GM19468 (cell line): ENCODE measurements at regions not wholly inside any gene's neighbourhood (a gene's known extent, or its start where the extent isn't known, plus 50 kb on each side); places are given as distances from the start of the nearest gene placed in this dataset.

Experiments used
- ATAC-seq: cut with Tn5 transposase; IDR thresholded peaks from one replicate; pipeline ENCODE4 v1.9.1; 2021; ENCODE audit warnings: mild to moderate bottlenecking, moderate library complexity, moderate number of reproducible peaks; ENCODE audit not compliant: unreplicated experiment; ENCODE audit errors: extremely low read depth

- no peak for ATAC-seq
Measured at GRCh38 chr2:234733795-234734600, 217.8 kb upstream of the SH3BP4 start.

GRCh38 chr2:234733093-234733489 is 218.7 kb upstream of the SH3BP4 start:
- ATAC-seq: no peak

- no peak for ATAC-seq
Measured at GRCh38 chr2:234732404-234733092, 219.3 kb upstream of the SH3BP4 start.

- no peak for ATAC-seq
Measured at GRCh38 chr2:234731236-234731635, 220.6 kb upstream of the SH3BP4 start.

GRCh38 chr2:234730066-234730640 is 221.7 kb upstream of the SH3BP4 start:
- ATAC-seq: no peak

- no peak for ATAC-seq
Measured at GRCh38 chr2:234725528-234726264, 226.1 kb upstream of the SH3BP4 start.

- no peak for ATAC-seq
Measured at GRCh38 chr2:234724850-234725249, 227.0 kb upstream of the SH3BP4 start.

- no peak for ATAC-seq
Measured at GRCh38 chr2:234723400-234723799, 226.5 kb upstream of the ARL4C start.

- ATAC-seq: no peak
Measured at GRCh38 chr2:234722176-234722575, 225.3 kb upstream of the ARL4C start.

- ATAC-seq: no peak
Measured at GRCh38 chr2:234719116-234719716, 222.3 kb upstream of the ARL4C start.

GRCh38 chr2:234716271-234716670 is 219.4 kb upstream of the ARL4C start:
- no peak for ATAC-seq

- no peak for ATAC-seq
Measured at GRCh38 chr2:234715671-234716250, 218.9 kb upstream of the ARL4C start.

GRCh38 chr2:234714711-234715110 is 217.8 kb upstream of the ARL4C start:
- ATAC-seq: no peak

- no peak for ATAC-seq
Measured at GRCh38 chr2:234712421-234712935, 215.6 kb upstream of the ARL4C start.

- no peak for ATAC-seq
Measured at GRCh38 chr2:234711308-234711707, 214.4 kb upstream of the ARL4C start.

GRCh38 chr2:234710587-234710986 is 213.7 kb upstream of the ARL4C start:
- no peak for ATAC-seq

GRCh38 chr2:234710066-234710465 is 213.2 kb upstream of the ARL4C start:
- no peak for ATAC-seq

- ATAC-seq: no peak
Measured at GRCh38 chr2:234708717-234709116, 211.8 kb upstream of the ARL4C start.

GRCh38 chr2:234708091-234708683 is 211.3 kb upstream of the ARL4C start:
- ATAC-seq: no peak
